HG03558 (cell line): ENCODE measurements at regions not wholly inside any gene's neighbourhood (a gene's known extent, or its start where the extent isn't known, plus 50 kb on each side); places are given as distances from the start of the nearest gene placed in this dataset.
"Not testable (repeated sequence)": the region's sequence is repeated elsewhere in the genome, so short reads cannot be mapped to it uniquely, and the experiment has no call there.

Source experiments
- ATAC-seq: cut with Tn5 transposase; IDR thresholded peaks from one replicate; pipeline ENCODE4 v1.9.1; 2021; ENCODE audit warnings: moderate number of reproducible peaks; ENCODE audit not compliant: unreplicated experiment; ENCODE audit errors: extremely low read depth

- ATAC-seq: no peak
Observed at GRCh38 chr18:77369644-77370043, 120.0 kb downstream of the GALR1 start.

- ATAC-seq: no peak
Observed at GRCh38 chr18:77373730-77374445, 124.2 kb downstream of the GALR1 start.

GRCh38 chr18:77374446-77374805 is 124.8 kb downstream of the GALR1 start:
- ATAC-seq: no peak

GRCh38 chr18:77376043-77376732 is 126.5 kb downstream of the GALR1 start:
- ATAC-seq: no peak

- ATAC-seq: no peak
Observed at GRCh38 chr18:77376733-77377094, 127.1 kb downstream of the GALR1 start.

- no peak for ATAC-seq
Observed at GRCh38 chr18:77377813-77378212, 128.2 kb downstream of the GALR1 start.

GRCh38 chr18:77379976-77380509 is 130.4 kb downstream of the GALR1 start:
- ATAC-seq: no peak

- ATAC-seq: no peak
Observed at GRCh38 chr18:77380695-77381094, 131.0 kb downstream of the GALR1 start.

- no peak for ATAC-seq
Observed at GRCh38 chr18:77392321-77392720, 142.7 kb downstream of the GALR1 start.

- no peak for ATAC-seq
Observed at GRCh38 chr18:77393519-77393918, 143.9 kb downstream of the GALR1 start.

GRCh38 chr18:77395953-77396352 is 146.3 kb downstream of the GALR1 start:
- ATAC-seq: no peak

GRCh38 chr18:77397056-77397455 is 147.4 kb downstream of the GALR1 start:
- no peak for ATAC-seq

- no peak for ATAC-seq
Observed at GRCh38 chr18:77397617-77398016, 148.0 kb downstream of the GALR1 start.

- ATAC-seq: no peak
Observed at GRCh38 chr18:77400561-77400960, 150.9 kb downstream of the GALR1 start.

GRCh38 chr18:77401173-77401572 is 151.5 kb downstream of the GALR1 start:
- no peak for ATAC-seq

GRCh38 chr18:77403969-77404535 is 154.4 kb downstream of the GALR1 start:
- ATAC-seq: no peak

- ATAC-seq: no peak
Observed at GRCh38 chr18:77405096-77405495, 155.4 kb downstream of the GALR1 start.

- ATAC-seq: no peak
Observed at GRCh38 chr18:77407733-77408132, 158.1 kb downstream of the GALR1 start.

- ATAC-seq: not testable (repeated sequence)
Observed at GRCh38 chr18:77421546-77421945, 171.9 kb downstream of the GALR1 start.

GRCh38 chr18:77422974-77423867 is 173.6 kb downstream of the GALR1 start:
- no peak for ATAC-seq
